Suprapubic skin (tissue), 4 donors: ENCODE measurements at regions not wholly inside any gene's neighbourhood (a gene's known extent, or its start where the extent isn't known, plus 50 kb on each side); places are given as distances from the start of the nearest gene placed in this dataset.
"Not testable (repeated sequence)": the region's sequence is repeated elsewhere in the genome, so short reads cannot be mapped to it uniquely, and the experiment has no call there.

ENCODE experiments used
- DNase-seq, 2 donors: peaks; one replicate each; pipeline ENCODE4 v3.0.0-alpha.2; 2019; ENCODE audit warnings: low spot score in 2 of 2
- H3K27ac ChIP-seq: fragments of 200-600 bp; sonication (generic); one replicate; pipeline ENCODE4 v1.5.1; 2019
- H3K27me3 ChIP-seq: fragments of 200-600 bp; sonication (generic); one replicate; pipeline ENCODE4 v1.5.1; 2019
- H3K36me3 ChIP-seq: fragments of 200-600 bp; sonication (generic); one replicate; pipeline ENCODE4 v1.5.1; 2019
- H3K4me1 ChIP-seq: fragments of 200-600 bp; sonication (generic); one replicate; pipeline ENCODE4 v1.5.1; 2019
- H3K4me3 ChIP-seq: fragments of 200-600 bp; sonication (generic); one replicate; pipeline ENCODE4 v1.5.1; 2019; ENCODE audit warnings: mild to moderate bottlenecking
- H3K9me3 ChIP-seq: fragments of 200-600 bp; sonication (generic); one replicate; pipeline ENCODE4 v1.5.1; 2019
- CTCF ChIP-seq, 2 donors: fragments of 200-600 bp in 1 of 2; fragments of 450-650 bp in 1 of 2; sonication (generic) in 1 of 2; IDR thresholded peaks; one replicate each; pipeline ENCODE4 v1.5.1; 2016 to 2019; ENCODE audit warnings: antibody characterized with exemption in 2 of 2, mild to moderate bottlenecking in 1 of 2, moderate library complexity in 1 of 2
- EP300 ChIP-seq: sonication (generic); formaldehyde crosslinking; IDR thresholded peaks from one replicate; pipeline ENCODE4 v1.6.1; 2017; ENCODE audit warnings: antibody characterized with exemption
- POLR2A ChIP-seq, 2 donors: fragments of 450-650 bp; IDR thresholded peaks; one replicate each; pipeline ENCODE4 v1.6.1; 2017; ENCODE audit warnings: antibody characterized with exemption in 2 of 2, mild to moderate bottlenecking in 2 of 2, moderate library complexity in 2 of 2
- POLR2AphosphoS5 ChIP-seq, 3 donors: sonication (generic); formaldehyde crosslinking; IDR thresholded peaks; one replicate each; pipeline ENCODE4 v1.6.1; 2017; ENCODE audit warnings: antibody characterized with exemption in 3 of 3
- WGBS: methylation state at CpG from one replicate; pipeline ENCODE4 v1.1.5; 2018; 5-methylcytosine and 5-hydroxymethylcytosine counted together

GRCh38 chrY:7588176-7588575 lies 676.6 kb upstream of the AMELY start:
- not testable (repeated sequence) for H3K4me3 ChIP-seq, H3K27ac ChIP-seq, H3K4me1 ChIP-seq, H3K9me3 ChIP-seq, DNase-seq, H3K27me3 ChIP-seq, H3K36me3 ChIP-seq
- WGBS: no CpG with 5 or more reads among the region's 1 CpG

- no CpG with 5 or more reads among the region's 4 CpGs for WGBS
- DNase-seq: no peak
- no peak for TF ChIP-seq EP300
- no peak for TF ChIP-seq POLR2AphosphoS5 (IDR thresholded peaks at IDR 0.05)
- no peak for TF ChIP-seq POLR2A (IDR thresholded peaks at IDR 0.05)
- TF ChIP-seq CTCF (IDR thresholded peaks at IDR 0.05): no peak
- Histone ChIP-seq H3K9me3 (no peaks in the 10 kb centered on the region), H3K36me3 (no peaks in the 10 kb centered on the region), H3K4me1 (no peaks in the 10 kb centered on the region), H3K27me3 (no peaks in the 10 kb centered on the region), H3K27ac (no peak overlapping the region), H3K4me3 (no peak overlapping the region)
Observed at GRCh38 chrY:7562541-7562940, 651.0 kb upstream of the AMELY start.

GRCh38 chrY:7557675-7558074 lies 646.1 kb upstream of the AMELY start:
- Histone ChIP-seq H3K27me3 (no peaks in the 10 kb centered on the region), H3K4me3 (no peak overlapping the region), H3K27ac (no peak overlapping the region), H3K9me3 (no peaks in the 10 kb centered on the region), H3K36me3 (no peaks in the 10 kb centered on the region), H3K4me1 (no peaks in the 10 kb centered on the region)
- no CpG with 5 or more reads among the region's 7 CpGs for WGBS
- DNase-seq: no peak
- peak in 1 of 2 donors; percentile 33 for TF ChIP-seq CTCF (IDR thresholded peaks at IDR 0.05)
- no peak for TF ChIP-seq POLR2AphosphoS5 (IDR thresholded peaks at IDR 0.05)

- no peaks in the 10 kb centered on the region for H3K27me3 ChIP-seq
- DNase-seq: no peak
- H3K27ac ChIP-seq: no peak overlapping the region
- no peaks in the 10 kb centered on the region for H3K36me3 ChIP-seq
- no CpG with 5 or more reads among the region's 6 CpGs for whole genome bisulfite sequencing
- no peaks in the 10 kb centered on the region for H3K9me3 ChIP-seq
- TF ChIP-seq POLR2AphosphoS5 (IDR thresholded peaks at IDR 0.05) (no peak), EP300 (no peak), POLR2A (IDR thresholded peaks at IDR 0.05) (no peak), CTCF (IDR thresholded peaks at IDR 0.05) (no peak)
- no peaks in the 10 kb centered on the region for H3K4me1 ChIP-seq
- H3K4me3 ChIP-seq: no peak overlapping the region
Observed at GRCh38 chrY:7555006-7555405, 643.5 kb upstream of the AMELY start.

- WGBS: no CpG with 5 or more reads among the region's 1 CpG
- H3K4me1 ChIP-seq: no peaks in the 10 kb centered on the region
Observed at GRCh38 chrY:7545060-7545459, 633.5 kb upstream of the AMELY start.

More at GRCh38 chrY:7545060-7545459, 633.5 kb upstream of the AMELY start:
- DNase-seq: no peak
- Histone ChIP-seq H3K27me3 (no peaks in the 10 kb centered on the region), H3K27ac (peak overlapping the region; percentile 51), H3K9me3 (no peaks in the 10 kb centered on the region), H3K36me3 (no peaks in the 10 kb centered on the region), H3K4me3 (no peak overlapping the region)
- no peak for TF ChIP-seq POLR2A (IDR thresholded peaks at IDR 0.05)
- no peak for TF ChIP-seq EP300
- no peak for TF ChIP-seq POLR2AphosphoS5 (IDR thresholded peaks at IDR 0.05)
- TF ChIP-seq CTCF (IDR thresholded peaks at IDR 0.05): no peak
